Activated CD4-positive, CD25-positive, alpha-beta regulatory T cell treated with anti-CD3 and anti-CD28 coated beads, Interleukin-2, amount 50 U/mL, for 72 hours (primary cell): ENCODE measurements at regions not wholly inside any gene's neighbourhood (a gene's known extent, or its start where the extent isn't known, plus 50 kb on each side); places are given as distances from the start of the nearest gene placed in this dataset.
"Not testable (repeated sequence)": the region's sequence is repeated elsewhere in the genome, so short reads cannot be mapped to it uniquely, and the experiment has no call there.

Source experiments
- DNase-seq: peaks from one replicate; pipeline ENCODE4 v3.0.0; 2021

DNA sequence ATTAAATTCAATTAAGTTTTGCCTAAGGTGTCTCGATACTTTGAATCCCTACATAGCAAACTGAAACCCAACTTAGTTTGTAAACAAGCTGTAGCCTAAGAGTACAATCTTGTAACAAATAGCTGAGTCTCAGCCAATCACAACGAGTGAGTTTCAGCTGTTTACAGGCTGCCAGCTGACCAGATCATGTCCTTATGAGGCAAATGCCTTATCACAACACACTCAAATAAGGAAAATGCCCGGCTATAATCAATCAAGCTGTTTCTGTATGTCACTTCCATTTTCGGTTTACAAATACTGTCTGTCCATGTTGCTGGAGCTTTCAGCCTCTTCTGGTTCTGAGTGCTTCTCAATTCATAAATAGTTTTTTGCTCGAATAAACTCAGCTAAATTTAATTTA lies 943.8 kb downstream of the SLC16A7 start:
- no peak for DNase-seq

DNA sequence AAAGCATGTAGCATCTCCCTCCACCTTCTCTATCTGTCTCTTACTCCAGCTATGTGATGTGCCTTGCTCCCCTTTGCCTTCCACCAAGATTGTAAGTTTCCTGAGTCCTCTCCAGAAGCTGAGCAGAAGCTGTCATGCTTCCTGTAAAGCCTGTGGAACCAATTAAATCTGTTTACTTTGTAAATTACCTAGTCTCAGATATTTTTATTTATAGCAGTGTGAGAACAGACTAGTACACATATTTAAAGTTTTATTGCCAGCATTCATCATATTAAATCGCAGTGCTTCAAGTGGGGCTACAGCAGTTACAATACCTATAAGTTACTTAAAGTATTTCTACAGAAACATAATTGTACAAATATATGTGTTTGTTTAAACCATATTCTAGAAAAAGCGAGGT lies 973.1 kb downstream of the SLC16A7 start:
- DNase-seq, result no peak

DNA sequence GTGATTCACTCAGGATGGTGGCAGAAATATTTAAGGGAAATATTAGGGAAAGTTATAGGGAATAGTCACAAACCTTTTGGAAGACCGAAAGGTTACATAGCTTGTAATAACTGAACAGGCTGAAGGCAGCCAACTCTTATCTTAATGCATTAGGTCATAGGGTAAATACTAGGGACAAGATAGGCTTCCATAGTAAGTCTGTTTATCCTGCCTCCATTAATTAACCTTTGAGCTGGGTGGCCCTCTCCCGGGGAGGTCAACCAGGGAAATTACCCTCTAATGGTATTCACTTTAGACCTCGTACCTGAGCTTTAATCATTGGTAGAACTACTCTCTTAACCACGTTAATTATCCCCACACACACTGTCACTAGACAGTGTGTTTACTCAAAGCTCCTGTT lies 981.8 kb downstream of the SLC16A7 start:
- no peak for DNase-seq

DNA sequence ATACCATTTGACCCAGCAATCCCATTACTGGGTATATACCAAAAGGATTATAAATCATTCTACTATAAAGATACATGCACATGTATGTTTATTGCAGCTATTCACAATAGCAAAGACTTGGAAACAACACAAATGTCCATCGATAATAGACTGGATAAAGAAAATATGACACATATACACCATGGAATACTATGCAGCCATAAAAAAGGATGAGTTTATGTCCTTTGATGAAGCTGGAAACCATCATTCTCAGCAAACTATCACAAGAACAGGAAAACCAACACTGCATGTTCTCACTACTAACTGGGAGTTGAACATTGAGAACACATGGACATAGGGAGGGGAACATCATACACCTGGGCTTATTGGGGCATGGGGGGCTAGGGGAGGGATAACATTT lies 991.8 kb downstream of the SLC16A7 start:
- DNase-seq, result not testable (repeated sequence)

DNA sequence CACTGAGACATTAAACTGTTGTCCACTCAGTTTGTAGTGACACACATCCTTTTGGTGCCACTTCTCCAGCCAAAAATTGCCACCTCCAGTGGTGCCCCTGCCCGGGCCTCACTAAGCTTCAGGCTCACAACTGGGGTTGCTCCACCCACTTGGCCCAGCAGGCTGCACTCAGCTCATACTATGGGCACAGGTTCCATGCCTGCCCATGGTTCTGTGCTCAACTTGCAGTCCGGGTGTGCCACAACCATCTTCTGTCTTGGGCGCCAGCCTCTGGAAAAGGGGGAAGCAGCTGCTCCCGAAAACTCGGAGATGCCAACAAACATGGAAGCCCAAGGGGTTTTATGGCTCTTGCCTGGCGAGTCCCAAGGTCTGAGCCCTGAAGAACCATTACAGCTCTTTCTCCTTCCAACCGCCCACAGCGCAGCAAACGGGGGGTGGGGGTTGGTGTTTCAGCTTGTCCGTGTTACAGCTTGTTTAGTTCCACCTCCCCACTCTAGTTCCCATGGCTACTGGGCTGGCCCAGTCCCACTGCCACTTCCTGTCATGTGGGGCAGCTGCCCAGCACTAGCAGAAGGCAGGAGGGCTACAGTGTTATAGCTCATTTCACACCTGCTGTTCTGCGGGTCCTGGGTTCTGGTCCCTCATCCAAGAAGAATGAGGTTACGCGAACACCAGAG lies 998.3 kb downstream of the SLC16A7 start:
- no peak for DNase-seq

DNA sequence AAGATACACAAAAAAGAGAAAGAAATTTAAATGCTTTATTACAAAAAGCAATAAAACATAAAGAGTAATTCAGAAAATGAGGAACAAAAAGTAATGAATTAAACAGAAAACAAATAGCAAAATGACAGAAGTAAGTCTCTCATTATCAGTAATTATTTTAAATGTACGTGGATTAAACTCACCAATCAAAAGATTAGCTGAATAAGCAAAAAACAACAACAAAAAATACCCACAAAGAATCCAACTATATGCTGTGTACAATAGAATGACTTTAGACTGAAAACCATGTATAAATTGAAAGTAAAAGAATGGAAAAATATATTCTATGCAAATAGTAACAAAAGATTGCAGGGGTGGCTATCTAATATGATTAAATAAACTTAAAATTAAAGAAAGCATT lies 1006.8 kb downstream of the SLC16A7 start:
- DNase-seq, result no peak

DNA sequence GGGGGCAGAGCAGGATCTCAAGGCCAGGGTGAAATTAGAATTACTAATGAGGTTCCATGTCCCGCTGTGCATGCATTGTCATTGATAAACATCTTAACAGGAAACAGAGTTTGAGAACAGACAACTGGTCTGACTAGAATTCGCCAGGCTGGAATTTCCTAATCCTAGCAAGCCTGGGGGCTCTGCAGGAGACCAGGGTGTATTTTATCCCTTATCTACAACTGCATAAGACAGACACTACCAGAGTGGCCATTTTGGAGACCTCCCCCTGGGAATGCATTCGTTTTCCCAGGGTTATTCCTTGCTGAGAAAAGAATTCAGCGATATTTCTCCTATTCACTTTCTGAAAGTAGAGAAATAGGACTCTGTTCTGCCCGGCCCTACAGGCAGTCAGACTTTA lies 1007.6 kb downstream of the SLC16A7 start:
- not testable (repeated sequence) for DNase-seq

DNA sequence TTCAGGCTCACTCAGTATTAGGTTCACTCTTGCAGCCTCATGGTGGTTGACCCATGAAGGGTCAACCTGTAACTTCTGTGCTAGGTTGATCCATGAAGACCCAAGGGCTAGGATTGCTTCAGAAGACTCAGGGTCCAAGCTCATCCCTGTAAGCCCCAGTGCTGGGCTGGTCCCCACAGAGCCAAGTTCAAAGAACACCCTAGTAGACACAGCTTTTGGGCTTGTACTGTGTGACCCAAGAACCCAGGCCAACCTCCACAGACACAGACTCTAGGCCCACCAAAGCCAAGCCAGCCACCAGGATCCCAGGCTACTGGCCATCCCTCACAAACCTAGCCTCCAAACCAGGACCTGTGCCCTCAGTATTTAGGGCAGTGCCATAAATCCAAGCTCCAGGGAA lies 1020.6 kb downstream of the SLC16A7 start:
- no peak for DNase-seq

DNA sequence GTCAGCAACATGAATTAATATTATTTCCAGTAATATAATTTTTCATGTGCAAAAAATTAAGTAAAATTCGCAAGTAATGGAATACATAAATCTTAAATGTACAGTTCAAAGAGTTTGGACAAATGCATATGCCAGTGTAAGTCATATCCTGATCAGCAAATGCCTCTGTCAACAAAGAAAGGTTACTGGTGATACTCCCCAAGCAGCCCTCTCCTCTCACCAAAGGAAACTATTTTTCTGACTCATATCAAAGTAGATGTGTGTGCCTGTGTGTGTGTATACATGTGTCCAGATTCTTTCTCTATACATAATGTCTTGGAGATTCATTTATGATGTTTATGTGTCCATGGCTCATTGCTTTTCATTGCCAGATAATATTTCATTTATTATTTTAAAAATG lies 1035.0 kb downstream of the SLC16A7 start:
- DNase-seq, result no peak

DNA sequence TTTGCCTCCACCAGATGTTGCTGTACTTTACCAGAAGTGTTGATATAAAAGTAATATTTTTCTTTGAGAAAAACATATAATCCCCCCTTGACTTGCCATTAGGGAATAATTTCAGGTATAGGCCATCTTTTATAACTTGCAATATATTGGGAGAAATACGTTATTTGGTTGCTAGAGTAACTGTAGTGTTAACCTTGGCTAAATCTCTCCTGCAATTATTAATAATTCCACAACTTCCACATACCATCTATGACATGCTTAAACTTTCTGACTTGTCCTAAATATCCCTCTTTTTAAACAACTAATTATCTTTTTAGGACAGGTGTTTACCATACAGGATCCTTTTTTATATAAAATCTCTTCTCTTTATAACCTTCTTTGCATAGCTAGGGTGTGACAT lies 1048.2 kb downstream of the SLC16A7 start:
- DNase-seq, result no peak

DNA sequence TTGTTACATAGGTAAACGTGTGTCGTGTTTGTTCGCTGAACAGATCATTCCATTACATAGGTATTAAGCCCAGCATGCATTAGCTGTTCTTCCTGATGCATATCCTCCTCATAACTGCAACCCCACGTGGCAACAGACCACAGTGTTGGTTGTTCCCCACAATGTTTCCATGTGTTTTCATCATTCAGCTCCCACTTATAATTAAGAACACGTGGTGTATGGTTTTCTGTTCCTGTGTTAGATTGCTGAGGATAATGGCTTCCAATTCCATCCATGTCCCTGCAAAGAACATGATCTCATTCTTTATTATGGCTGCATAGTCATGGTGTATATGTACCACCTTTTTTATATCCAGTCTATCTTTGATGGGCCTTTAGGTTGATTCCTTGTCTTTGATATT lies 1071.1 kb downstream of the SLC16A7 start:
- DNase-seq, result no peak

DNA sequence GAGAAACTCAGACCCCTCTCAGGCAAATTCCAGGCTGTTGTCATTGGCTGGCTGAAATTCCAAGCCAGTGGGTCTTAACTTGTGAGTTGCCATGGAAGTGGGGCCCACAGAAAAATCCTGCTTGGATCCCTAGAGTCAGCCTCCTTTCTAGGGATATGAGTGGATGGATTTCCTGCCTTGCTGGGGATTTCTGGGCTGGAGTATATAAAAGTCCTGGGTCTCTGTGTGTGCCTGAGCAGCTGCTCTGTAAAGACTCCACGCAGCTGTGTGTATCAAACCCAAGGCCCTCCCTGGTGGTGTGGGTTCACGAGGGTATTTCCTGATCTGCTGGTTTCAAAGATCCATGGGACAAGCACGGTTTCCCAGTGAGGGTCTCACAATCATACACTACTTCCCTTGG lies 1077.1 kb downstream of the SLC16A7 start:
- no peak for DNase-seq

DNA sequence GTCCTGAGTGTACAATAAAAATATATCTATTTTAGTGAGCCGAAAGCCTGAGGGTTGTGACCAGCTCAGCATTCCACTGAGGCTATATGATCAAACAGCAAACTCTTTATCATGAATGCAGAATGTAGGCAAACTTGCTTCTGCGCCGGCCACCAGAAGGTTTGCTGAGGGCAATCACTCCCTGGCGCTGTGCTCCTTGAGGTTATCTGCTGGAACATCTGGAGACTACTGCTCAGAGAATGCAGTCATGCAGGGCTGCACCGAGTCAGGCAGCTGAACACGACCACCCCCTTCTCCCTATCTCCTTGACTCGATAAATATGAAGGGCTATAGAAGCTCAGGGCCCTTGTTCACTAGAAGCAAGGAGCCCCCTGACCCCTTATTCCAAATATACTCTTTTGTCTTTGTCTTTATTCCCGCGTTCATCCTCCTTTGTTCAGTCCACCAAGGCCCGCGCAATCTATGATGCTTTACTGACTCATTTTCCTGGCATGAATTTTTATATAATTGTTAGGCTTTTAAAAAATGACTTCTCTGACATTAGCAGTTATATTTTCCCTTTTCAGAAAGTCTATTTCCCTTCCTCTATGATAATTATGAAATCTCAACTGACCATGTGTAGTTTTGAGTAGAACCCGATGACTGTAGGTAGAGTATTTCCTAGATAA lies 1089.3 kb downstream of the SLC16A7 start:
- DNase-seq, result no peak

DNA sequence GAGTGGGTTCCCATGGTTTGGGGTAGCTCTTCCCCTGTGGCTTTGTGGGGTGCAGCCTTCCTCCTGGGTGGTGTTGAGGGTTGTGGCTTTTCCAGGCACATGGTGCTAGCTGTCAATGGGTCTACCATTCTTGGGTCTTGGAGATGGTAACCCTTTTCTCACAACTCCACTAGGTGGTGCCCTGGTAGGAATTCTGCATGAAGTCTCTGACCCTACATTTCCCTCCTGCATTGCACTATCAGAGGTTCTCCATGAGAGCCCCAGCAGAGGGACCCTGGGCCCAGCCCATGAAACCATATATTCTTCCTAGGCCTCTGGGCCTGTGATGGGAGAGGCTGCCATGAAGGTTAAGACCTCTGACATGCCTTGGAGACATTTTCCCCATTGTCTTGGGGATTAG lies 1093.3 kb downstream of the SLC16A7 start:
- DNase-seq, result no peak

DNA sequence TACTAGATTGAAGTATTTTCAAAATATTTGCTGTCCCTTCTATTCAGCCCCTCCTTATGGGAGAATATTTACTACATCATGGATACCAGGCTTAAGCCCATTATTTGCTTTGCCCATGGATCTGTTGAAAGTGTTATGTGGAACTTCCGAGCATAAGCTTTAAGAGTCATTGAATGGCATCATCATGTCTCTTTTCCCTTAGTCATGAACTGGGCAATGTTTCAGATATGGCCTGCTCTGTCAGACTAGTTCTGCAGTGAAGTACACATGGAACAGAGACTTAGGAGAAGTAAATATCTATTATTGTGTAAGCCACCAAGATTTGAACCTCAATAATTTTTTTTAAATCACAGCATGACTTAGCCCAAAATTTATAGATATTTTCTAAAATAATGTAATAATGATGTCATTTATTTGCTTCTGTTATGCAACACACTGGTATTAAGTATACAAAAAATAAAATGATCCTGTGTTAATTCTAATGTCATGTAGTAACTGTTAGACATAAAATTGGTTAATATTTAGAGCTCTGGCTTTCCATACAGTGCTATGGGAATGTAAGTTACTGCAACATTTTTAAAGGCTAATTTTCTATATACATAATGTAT lies 1097.3 kb downstream of the SLC16A7 start:
- no peak for DNase-seq

DNA sequence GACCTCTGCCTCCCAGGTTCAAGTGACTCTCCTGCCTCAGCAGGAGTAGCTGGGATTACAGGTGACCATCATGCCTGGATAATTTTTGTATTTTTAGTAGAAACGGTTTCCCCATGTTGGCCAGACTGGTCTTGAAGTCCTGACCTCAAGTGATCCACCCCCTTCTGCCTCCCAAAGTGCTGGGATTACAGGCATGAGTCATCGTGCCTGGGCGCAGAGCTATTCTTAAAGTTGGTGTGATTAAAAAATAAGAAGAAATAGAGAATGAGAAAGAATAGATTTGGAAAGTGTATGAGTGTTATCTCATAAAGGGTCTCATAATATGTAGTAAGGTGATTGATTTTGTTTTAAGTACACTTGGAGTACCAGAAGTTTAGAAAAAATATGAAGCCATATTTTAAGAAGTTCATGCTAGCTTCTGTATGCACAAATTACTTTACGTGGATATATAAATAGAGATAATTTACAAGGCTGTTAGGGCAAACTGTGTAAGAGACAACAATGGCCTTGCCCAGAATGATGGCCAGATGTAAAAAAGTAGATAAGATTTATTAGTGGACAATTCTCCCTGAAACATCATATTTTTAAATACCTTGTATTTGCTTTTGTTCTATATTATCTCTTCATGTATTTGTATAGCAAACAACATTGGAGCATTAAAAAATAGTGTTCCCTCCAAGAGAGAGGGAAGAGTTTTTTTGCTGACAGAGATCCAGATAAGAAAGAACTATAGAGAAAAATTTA lies 1108.5 kb downstream of the SLC16A7 start:
- no peak for DNase-seq

DNA sequence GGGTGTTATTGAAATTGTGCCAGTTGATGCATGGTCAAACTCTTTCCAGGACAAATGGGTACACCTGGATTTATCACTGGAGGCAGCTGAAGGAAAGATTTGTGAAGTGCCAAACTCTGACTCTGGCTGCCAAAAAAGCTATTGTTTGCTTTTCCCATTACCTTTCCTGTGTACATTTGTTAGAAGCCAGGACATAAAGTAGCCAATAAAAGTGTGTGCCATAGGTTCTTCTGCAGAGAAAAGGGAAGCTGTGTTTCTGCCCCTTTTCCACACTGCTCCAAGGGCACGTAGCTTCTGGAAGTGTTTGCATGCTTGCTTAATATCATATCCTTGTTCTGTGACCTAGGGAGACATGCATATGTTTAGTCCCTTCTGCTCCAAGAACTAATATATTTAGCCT lies 1114.4 kb downstream of the SLC16A7 start:
- DNase-seq, result no peak

DNA sequence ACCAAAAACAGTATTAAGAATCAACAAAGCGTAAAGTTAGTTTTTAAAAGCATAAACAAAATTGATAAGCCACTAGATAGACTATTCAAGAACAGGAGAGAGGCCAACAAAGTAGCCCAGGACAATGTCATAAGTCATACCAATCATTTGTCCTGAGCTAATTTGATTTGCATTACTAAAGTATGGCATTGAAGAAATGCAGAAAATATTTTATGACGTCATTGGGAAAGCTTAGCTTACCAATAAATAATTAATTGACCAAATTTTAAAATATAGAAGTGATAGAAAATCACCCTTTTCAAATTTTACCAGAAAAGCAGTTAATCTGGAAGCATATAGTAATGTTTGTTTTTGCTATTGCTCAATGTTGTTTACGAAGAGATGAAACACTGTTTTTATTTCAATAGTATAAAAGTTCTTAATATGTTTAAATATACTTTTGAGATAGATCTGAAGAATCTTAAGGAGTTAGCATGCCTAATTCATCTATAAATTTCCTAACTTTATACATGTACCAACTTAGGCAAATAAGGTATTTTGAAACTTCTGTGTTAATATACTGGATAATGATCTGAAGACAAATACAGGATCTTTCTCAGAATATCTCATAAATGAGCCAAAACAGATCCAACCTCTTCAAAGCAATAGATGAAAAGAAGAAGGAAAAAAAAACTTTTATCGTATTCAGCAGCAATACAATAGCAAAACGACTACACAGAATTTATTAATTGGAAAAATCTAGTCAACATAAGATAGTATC lies 1118.5 kb downstream of the SLC16A7 start:
- DNase-seq, result no peak

DNA sequence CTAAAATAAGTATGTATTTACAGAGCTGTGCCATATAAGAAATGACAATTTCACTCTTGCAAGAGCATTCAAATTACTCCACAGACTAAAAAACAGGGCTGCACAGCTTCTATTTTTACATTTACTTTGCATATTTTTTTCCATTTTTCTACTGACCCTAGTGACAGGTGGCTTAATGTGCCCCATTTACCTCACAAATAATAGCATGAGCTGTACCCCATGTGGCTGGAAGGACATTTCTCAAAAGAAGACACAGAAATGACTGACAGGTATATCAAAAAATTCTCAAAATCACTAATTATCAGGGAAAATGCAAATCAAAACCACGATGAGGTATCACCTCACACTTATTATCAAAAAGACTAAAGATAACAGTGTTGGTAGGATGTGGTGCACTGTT lies 1128.6 kb downstream of the SLC16A7 start:
- no peak for DNase-seq

DNA sequence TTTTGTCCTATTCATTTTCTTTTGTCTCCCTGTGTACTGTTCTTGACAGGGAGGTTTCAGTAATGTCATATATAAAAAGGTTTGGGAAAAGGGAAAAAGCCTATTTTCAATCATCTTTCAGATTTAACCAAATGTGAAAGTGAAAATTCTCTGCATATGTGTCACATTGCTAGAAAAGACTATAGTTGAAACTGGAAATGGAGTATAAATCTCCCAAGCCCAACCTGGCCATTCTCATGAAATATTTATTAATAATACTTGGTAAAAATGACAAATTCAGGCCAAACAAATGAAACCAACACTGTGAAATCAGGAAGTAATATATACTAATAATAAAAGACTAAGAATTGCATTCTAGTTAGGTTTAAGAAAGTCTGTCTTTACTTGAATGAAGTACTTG lies 1129.2 kb downstream of the SLC16A7 start:
- no peak for DNase-seq

DNA sequence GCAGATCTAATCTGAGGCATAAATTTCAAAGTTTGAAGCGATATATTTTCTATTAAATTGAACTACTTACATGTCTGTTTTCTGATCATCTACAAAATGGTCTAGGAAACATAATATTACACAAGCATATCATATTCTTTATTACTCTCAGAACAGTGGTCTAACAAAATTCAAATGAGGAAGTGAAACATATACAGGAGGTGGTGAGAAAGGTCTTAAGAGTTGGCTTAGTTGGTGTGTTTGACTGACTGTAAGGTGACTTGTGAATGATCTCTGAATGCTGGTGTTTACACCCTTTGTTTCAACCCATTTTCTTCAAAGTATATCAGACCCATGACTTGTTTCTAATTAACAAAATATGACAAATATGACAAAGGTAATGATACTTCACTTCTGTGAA lies 1156.8 kb downstream of the SLC16A7 start:
- no peak for DNase-seq

DNA sequence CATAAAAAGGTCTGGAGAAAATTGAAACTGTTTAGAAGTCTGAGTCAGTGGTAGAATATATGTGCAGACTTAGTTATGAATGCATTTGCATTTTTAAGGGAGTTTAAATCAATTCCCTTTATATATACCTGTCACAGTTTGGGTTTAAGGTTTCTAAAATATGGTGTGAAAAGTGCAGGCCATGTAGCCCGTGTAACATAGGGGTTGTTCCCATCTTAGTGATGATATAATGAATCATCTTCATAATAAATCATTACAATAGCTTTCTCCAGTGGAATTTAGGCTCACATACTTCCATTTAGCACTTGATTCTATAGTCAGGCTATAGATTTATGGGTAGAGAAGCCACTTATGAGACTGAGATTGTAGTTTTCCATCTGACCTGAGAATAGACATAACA lies 1162.4 kb downstream of the SLC16A7 start:
- DNase-seq, result no peak

DNA sequence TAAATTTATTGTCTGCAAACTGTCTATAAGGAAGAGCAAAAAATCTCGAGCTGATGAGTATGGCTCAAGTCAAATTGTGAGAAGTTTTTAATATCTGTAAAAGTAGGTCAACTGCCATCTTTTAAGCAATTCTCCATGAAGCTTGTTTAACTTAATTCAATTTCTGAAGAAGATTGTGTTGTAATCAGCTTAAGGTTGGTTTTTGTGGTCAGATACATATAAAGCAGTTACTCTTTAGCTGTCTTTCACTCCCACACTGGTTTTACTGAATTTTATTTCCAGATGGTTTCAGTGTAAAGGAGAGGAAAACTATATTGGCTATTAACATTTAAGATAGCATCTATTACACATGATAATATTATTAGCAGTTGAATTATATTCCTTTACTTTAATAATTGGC lies 1165.1 kb downstream of the SLC16A7 start:
- DNase-seq, result no peak
